WI38 (cell line): ENCODE measurements at regions not wholly inside any gene's neighbourhood (a gene's known extent, or its start where the extent isn't known, plus 50 kb on each side); places are given as distances from the start of the nearest gene placed in this dataset.

Experiments
- H3K4me3 ChIP-seq: 2 replicates; pipeline ENCODE4 v1.5.1; 2011; ENCODE audit warnings: low read depth, mild to moderate bottlenecking, control low read depth, low read length
- TF ChIP-seq, protein P1 (sequence below): IDR thresholded peaks from 2 replicates; pipeline ENCODE4 v1.5.1; 2012; ENCODE audit warnings: low read depth, mild to moderate bottlenecking, control low read depth, low read length

DNA sequence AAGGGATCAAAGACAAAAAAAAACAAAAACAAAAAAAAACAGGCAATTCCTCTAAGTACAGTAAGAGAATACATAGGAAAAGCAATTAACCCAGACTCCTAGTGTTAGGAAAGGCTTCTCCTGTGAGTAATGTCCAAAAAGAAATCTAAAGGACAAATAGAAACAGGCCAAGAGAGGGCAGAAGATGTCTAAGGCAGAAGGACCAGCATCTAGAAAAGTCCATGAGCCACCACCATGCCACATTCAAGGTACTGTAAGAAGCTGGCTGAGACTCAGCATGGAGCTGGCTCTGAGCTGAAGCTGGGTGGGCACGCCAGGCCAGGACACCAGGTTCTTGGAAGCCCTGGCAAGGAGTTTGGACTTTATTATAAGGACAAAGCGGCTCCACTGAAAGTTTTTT lies 118.1 kb upstream of the FRY start:
- TF ChIP-seq, protein P1, sequence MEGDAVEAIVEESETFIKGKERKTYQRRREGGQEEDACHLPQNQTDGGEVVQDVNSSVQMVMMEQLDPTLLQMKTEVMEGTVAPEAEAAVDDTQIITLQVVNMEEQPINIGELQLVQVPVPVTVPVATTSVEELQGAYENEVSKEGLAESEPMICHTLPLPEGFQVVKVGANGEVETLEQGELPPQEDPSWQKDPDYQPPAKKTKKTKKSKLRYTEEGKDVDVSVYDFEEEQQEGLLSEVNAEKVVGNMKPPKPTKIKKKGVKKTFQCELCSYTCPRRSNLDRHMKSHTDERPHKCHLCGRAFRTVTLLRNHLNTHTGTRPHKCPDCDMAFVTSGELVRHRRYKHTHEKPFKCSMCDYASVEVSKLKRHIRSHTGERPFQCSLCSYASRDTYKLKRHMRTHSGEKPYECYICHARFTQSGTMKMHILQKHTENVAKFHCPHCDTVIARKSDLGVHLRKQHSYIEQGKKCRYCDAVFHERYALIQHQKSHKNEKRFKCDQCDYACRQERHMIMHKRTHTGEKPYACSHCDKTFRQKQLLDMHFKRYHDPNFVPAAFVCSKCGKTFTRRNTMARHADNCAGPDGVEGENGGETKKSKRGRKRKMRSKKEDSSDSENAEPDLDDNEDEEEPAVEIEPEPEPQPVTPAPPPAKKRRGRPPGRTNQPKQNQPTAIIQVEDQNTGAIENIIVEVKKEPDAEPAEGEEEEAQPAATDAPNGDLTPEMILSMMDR, result no peak
- H3K4me3 ChIP-seq, result no peak overlapping the region

DNA sequence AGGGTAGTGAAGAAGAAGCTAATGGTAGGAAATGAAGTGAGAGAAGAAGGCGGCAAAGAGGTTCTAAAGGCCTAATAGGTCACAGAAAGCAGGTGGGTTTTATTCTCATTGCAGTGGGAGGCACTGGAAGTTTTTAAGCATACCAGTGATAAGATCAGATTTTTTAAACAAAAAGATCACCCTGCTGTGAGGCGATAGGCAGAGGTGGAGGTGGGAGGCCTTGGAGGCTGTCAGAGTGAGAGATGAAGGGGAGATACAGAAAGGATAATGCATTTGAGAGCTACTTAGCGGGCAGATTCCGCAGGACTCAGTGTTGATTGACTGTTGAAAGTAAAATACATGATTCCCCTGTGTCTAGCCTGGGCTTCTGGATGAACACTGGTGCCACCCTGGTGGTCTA lies 116.7 kb upstream of the FRY start:
- TF ChIP-seq, protein P1, result no peak
- no peak overlapping the region for H3K4me3 ChIP-seq

DNA sequence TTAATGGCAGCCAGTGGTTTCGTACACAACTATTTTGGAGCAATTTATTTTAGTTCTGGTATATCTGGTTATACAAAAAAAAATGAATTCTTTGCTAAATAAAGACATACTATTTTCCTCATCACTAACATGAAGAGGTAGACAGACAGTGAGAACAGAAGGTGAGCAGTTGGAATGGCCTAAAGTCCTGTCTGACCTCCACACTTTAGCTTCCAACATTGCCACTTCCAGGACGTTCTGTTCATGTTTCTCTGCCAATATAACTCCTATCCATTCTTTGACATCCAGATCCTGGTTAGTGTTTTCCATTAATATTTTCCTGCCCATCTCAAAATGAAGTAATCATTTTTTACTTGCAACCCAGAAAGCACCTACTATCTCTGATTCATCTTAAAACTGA lies 112.9 kb upstream of the FRY start:
- TF ChIP-seq, protein P1, result no peak
- no peak overlapping the region for H3K4me3 ChIP-seq

DNA sequence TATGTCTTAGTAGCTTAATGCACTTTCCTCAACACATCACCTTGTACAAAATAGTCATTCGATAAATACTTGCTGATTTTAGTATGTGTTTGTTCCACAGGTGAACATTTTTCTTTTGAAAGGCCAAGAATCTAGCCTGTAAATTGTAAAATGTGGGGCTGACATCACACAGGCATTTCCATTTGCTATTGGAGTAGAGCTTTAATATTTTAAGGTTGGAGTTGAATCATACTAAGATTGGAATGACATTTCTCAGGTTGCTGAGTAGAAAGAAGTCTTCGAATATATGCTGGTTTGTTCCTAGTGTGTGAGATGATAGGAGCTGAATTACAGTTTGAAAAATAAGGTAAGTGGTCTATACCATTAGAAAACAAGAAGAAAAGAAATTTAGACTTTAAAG lies 112.3 kb upstream of the FRY start:
- TF ChIP-seq, protein P1, result no peak
- no peak overlapping the region for H3K4me3 ChIP-seq

DNA sequence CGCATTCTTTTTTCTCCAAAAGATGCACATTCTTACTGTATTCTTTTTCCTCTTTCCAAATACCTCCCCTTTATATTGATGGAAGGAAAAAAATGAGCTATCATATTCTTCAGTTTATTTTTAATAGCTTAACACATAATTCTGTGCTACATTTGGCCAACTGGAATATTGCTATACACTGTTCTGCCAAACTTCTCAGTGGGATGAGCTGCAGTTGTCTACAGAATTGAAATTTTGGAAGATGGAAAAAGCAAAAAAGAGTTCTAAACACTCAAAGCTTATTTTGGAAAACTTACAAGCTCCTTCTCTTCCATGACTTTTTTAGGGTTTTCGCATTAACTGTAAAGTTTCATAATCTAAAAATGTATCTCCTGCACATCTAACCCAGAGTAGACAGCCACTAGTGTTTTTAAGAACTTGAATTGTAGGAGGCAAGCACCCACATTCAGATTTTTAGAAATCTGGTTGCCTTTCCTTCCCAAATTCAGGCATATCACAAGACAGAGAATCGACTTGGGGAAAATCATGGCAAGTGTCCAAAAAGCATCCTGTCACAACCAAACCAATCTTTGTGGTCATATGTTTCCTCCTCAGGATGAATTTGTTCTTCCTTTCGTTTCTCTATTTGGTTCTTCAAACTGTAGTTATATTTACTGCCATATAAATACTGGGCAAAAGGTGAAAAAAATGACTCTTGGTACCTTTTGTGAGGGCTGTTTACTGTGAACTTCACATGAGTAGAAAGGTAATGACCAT lies 111.4 kb upstream of the FRY start:
- TF ChIP-seq, protein P1, result no peak
- H3K4me3 ChIP-seq, result no peak overlapping the region

DNA sequence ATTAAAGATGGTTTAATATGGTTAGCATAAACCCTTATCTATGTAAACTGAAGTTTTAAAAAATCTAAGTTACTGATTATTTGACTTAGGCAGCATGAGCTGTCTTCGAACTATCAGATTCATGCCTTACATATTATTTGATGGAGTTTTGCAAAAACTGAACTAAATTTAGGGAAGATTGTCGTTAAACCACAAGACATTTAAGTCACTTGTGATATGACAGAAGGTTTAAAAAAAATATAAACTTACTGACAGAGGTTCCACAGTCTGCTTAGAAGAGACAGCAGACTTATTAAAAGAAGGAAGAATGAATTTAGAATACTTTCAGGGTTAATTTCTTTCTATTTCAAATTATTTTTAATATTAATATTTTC lies 110.9 kb upstream of the FRY start:
- H3K4me3 ChIP-seq, result no peak overlapping the region
- TF ChIP-seq, protein P1, result no peak

DNA sequence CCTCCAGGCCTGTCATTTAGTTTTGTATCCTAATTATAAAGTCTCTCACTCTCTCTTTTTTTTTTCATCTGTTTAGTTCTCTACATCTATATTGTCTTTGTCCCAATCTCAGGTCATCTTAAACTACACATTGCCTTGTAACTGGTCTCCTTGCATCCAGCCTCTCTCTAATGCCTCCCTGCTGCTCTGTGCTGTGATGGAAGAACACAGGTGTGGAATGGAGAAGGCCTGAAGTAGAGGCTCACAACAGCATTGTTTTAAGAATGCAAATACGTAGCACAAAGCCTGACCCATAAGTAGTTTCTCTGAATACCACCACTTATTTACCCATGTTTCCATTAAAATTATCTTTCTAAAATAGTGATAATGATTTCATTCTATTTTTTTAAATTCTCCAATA lies 108.8 kb upstream of the FRY start:
- TF ChIP-seq, protein P1, result no peak
- no peak overlapping the region for H3K4me3 ChIP-seq
